ENCODE measurements at regions not wholly inside any gene's neighbourhood (a gene's known extent, or its start where the extent isn't known, plus 50 kb on each side); places are given as distances from the start of the nearest gene placed in this dataset.

GRCh38 chr11:80616070-80616800 lies 1175.4 kb upstream of the TENM4 start:
- no peak for DNase-seq
- Histone ChIP-seq H3K27me3 (ENCODE audit: control insufficient read depth, insufficient read depth, low read length, poor library complexity, severe bottlenecking) (no peaks in the 10 kb centered on the region), H3K9me3 (ENCODE audit: control insufficient read depth, low read length) (no peaks in the 10 kb centered on the region), H3K27ac (ENCODE audit: low read depth, low read length) (no peak overlapping the region), H3K4me1 (ENCODE audit: control insufficient read depth, insufficient read depth, low read length) (no peaks in the 10 kb centered on the region), H3K36me3 (ENCODE audit: control insufficient read depth, insufficient read depth, low read length) (no peaks in the 10 kb centered on the region), H3K9ac (ENCODE audit: extremely low read depth, low read length, poor library complexity, severe bottlenecking) (no peak overlapping the region), H3K4me3 (ENCODE audit: low read length) (no peak overlapping the region)
- no peaks in the 10 kb centered on the region for H3K9me3 Mint-ChIP-seq
- no peaks in the 10 kb centered on the region for H3K36me3 Mint-ChIP-seq (ENCODE audit: low read depth)
- no peak overlapping the region for H3K4me3 Mint-ChIP-seq
- H3K27ac Mint-ChIP-seq = no peak overlapping the region
- 92% methylated on average over 4 of the region's 4 CpGs; no CpG with 5 or more reads in 1 of the 2 experiments for WGBS, 2 experiments (ENCODE audit: insufficient coverage in 1 of 2, insufficient read length in 1 of 2)
- TF ChIP-seq, protein P1, sequence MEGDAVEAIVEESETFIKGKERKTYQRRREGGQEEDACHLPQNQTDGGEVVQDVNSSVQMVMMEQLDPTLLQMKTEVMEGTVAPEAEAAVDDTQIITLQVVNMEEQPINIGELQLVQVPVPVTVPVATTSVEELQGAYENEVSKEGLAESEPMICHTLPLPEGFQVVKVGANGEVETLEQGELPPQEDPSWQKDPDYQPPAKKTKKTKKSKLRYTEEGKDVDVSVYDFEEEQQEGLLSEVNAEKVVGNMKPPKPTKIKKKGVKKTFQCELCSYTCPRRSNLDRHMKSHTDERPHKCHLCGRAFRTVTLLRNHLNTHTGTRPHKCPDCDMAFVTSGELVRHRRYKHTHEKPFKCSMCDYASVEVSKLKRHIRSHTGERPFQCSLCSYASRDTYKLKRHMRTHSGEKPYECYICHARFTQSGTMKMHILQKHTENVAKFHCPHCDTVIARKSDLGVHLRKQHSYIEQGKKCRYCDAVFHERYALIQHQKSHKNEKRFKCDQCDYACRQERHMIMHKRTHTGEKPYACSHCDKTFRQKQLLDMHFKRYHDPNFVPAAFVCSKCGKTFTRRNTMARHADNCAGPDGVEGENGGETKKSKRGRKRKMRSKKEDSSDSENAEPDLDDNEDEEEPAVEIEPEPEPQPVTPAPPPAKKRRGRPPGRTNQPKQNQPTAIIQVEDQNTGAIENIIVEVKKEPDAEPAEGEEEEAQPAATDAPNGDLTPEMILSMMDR (conservative IDR thresholded peaks at IDR 0.05) = no peak
- no peaks in the 10 kb centered on the region for H3K4me1 Mint-ChIP-seq
- H3K27me3 Mint-ChIP-seq (ENCODE audit: insufficient read depth) = no peaks in the 10 kb centered on the region

GRCh38 chr11:80613655-80614054 lies 1172.8 kb upstream of the TENM4 start:
- WGBS, 2 experiments (ENCODE audit: insufficient coverage in 1 of 2, insufficient read length in 1 of 2) = 79% methylated on average over 2 of the region's 2 CpGs; no CpG with 5 or more reads in 1 of the 2 experiments
- Mint-ChIP-seq H3K27ac (no peak overlapping the region), H3K4me1 (peaks cover 3% of the 10 kb centered on the region), H3K9me3 (no peaks in the 10 kb centered on the region), H3K4me3 (no peak overlapping the region), H3K36me3 (ENCODE audit: low read depth) (no peaks in the 10 kb centered on the region), H3K27me3 (ENCODE audit: insufficient read depth) (no peaks in the 10 kb centered on the region)
- TF ChIP-seq, protein P1 (conservative IDR thresholded peaks at IDR 0.05) = no peak
- Histone ChIP-seq H3K9ac (ENCODE audit: extremely low read depth, low read length, poor library complexity, severe bottlenecking) (no peak overlapping the region), H3K27me3 (ENCODE audit: control insufficient read depth, insufficient read depth, low read length, poor library complexity, severe bottlenecking) (no peaks in the 10 kb centered on the region), H3K4me3 (ENCODE audit: low read length) (no peak overlapping the region), H3K36me3 (ENCODE audit: control insufficient read depth, insufficient read depth, low read length) (no peaks in the 10 kb centered on the region), H3K4me1 (ENCODE audit: control insufficient read depth, insufficient read depth, low read length) (no peaks in the 10 kb centered on the region), H3K9me3 (ENCODE audit: control insufficient read depth, low read length) (no peaks in the 10 kb centered on the region), H3K27ac (ENCODE audit: low read depth, low read length) (no peak overlapping the region)
- no peak for DNase-seq

DNA sequence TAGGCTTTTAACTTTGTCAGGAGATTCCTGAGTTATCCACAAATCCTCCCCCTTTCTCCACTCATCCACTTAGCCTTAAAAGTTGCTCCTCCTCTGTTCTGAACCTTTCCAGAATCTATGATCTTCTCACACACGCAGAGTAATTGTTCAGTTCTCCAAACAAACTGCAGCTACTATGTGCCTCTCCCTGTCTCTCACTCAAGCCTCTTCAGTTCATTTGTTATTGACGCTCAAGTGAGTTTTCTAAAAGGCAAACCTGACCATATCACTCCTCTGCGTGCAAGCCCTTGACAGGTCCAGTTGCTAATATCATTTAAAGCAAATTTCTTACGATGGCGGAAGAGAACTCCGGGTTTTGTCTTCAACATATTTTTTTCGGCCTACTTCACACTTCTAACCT lies 1169.7 kb upstream of the TENM4 start:
- TF ChIP-seq, protein P1 (conservative IDR thresholded peaks at IDR 0.05) = no peak
- H3K9ac ChIP-seq (ENCODE audit: extremely low read depth, low read length, poor library complexity, severe bottlenecking) = no peak overlapping the region
- 88 to 91% methylated on average over 5 to 7 of the region's 7 CpGs for WGBS, 2 experiments (ENCODE audit: insufficient coverage in 1 of 2, insufficient read length in 1 of 2)
- no peaks in the 10 kb centered on the region for H3K27me3 Mint-ChIP-seq (ENCODE audit: insufficient read depth)
- no peaks in the 10 kb centered on the region for H3K36me3 ChIP-seq (ENCODE audit: control insufficient read depth, insufficient read depth, low read length)
- H3K27me3 ChIP-seq (ENCODE audit: control insufficient read depth, insufficient read depth, low read length, poor library complexity, severe bottlenecking) = no peaks in the 10 kb centered on the region
- peaks cover 6% of the 10 kb centered on the region for H3K4me1 Mint-ChIP-seq
- H3K9me3 ChIP-seq (ENCODE audit: control insufficient read depth, low read length) = no peaks in the 10 kb centered on the region
- H3K9me3 Mint-ChIP-seq = no peaks in the 10 kb centered on the region
- no peaks in the 10 kb centered on the region for H3K4me1 ChIP-seq (ENCODE audit: control insufficient read depth, insufficient read depth, low read length)
- H3K4me3 ChIP-seq (ENCODE audit: low read length) = no peak overlapping the region
- H3K36me3 Mint-ChIP-seq (ENCODE audit: low read depth) = no peaks in the 10 kb centered on the region
- H3K27ac Mint-ChIP-seq = no peak overlapping the region
- H3K4me3 Mint-ChIP-seq = no peak overlapping the region
- H3K27ac ChIP-seq (ENCODE audit: low read depth, low read length) = no peak overlapping the region
- no peak for DNase-seq

Measured in endodermal cell (in vitro differentiated cells).